Urinary bladder (tissue), 3 donors: ENCODE measurements at regions not wholly inside any gene's neighbourhood (a gene's known extent, or its start where the extent isn't known, plus 50 kb on each side); places are given as distances from the start of the nearest gene placed in this dataset.
"Not testable (repeated sequence)": the region's sequence is repeated elsewhere in the genome, so short reads cannot be mapped to it uniquely, and the experiment has no call there.

ENCODE experiments used
- DNase-seq: peaks from one replicate; pipeline ENCODE4 v3.0.0-alpha.2; 2015; ENCODE audit errors: extremely low spot score
- H3K27ac ChIP-seq: one replicate; pipeline ENCODE4 v1.5.1; 2013; ENCODE audit warnings: low read depth, mild to moderate bottlenecking, moderate library complexity
- H3K36me3 ChIP-seq: one replicate; pipeline ENCODE4 v1.6.1; 2013; ENCODE audit warnings: mild to moderate bottlenecking, moderate library complexity; ENCODE audit not compliant: insufficient read depth
- H3K4me1 ChIP-seq: one replicate; pipeline ENCODE4 v1.6.1; 2013; ENCODE audit warnings: mild to moderate bottlenecking, moderate library complexity; ENCODE audit not compliant: insufficient read depth
- H3K4me3 ChIP-seq: one replicate; pipeline ENCODE4 v1.5.1; 2013; ENCODE audit warnings: low read depth, low read length
- WGBS: extraction: QIAGEN DNeasy Blood & Tissue Kit; methylation state at CpG from one replicate; pipeline ENCODE4 v1.1.7; 2013; 5-methylcytosine and 5-hydroxymethylcytosine counted together
- donor health status: healthy with polysubstance abuse.
- donor health status: healthy.

DNA sequence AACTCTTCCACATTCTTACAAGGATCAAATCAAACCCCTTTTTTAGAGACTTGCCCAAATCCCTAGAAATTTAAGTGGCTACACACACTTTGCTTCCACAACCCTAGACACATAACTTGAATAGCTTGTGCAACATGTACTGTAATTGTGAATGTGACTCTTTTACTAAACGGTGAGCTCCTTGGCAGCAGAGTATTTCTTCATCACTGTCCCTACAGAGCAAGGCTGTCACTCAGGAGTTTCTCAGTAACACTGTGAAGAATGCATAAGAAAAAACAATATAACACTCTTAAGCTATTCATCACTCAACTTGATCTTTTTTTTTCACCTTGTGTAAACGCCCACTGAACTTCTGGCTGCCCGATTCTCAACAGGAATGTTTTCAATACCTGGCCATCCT is 53.8 kb upstream of the ADAMTS18 start:
- Histone ChIP-seq H3K4me1 (no peaks in the 10 kb centered on the region), H3K4me3 (no peak overlapping the region), H3K36me3 (no peaks in the 10 kb centered on the region), H3K27ac (no peak overlapping the region)
- no peak for DNase-seq
- 44% methylated on average over 3 of the region's 3 CpGs for WGBS

DNA sequence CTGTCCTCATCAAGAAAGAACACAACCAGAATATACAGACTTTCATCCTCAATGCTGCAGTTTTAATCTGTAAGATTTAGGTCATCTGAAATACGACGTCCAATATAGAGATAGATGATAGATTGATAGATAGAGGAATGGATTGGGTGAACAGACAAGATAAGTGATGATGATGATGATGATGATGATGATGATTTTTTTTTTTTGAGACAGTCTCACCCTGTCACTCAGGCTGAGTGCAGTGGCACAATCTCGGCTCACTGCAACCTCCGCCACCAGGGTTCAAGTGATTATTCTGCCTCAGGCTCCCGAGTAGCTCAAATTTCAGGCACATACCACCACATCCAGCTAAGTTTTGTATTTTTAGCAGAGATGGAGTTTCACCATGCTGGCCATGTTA is 56.3 kb upstream of the ADAMTS18 start:
- Histone ChIP-seq H3K27ac (no peak overlapping the region), H3K36me3 (no peaks in the 10 kb centered on the region), H3K4me1 (no peaks in the 10 kb centered on the region), H3K4me3 (no peak overlapping the region)
- DNase-seq: no peak
- WGBS: 87% methylated on average over 5 of the region's 5 CpGs

DNA sequence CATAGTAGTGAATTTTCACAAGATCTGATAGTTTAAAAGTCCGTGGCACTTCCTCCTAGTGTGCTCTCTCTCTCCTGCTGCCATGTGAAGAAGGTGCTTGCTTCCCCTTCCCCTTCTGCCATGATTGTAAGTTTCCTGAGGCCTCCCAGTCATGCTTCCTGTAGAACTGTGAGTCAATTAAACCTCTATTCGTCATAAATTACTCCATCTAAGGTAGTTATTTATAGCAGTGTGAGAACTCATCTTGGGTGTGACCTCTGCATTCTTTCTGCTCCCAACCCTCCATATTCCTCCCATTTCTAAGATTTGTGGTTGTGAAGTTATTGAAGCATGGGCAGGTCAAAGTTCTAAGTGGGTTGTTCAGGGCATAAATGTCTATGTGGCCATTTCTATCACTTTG is 62.1 kb upstream of the ADAMTS18 start:
- Histone ChIP-seq H3K4me1 (no peaks in the 10 kb centered on the region), H3K4me3 (no peak overlapping the region), H3K36me3 (no peaks in the 10 kb centered on the region), H3K27ac (no peak overlapping the region)
- no peak for DNase-seq
- 74% methylated on average over 2 of the region's 2 CpGs for WGBS

DNA sequence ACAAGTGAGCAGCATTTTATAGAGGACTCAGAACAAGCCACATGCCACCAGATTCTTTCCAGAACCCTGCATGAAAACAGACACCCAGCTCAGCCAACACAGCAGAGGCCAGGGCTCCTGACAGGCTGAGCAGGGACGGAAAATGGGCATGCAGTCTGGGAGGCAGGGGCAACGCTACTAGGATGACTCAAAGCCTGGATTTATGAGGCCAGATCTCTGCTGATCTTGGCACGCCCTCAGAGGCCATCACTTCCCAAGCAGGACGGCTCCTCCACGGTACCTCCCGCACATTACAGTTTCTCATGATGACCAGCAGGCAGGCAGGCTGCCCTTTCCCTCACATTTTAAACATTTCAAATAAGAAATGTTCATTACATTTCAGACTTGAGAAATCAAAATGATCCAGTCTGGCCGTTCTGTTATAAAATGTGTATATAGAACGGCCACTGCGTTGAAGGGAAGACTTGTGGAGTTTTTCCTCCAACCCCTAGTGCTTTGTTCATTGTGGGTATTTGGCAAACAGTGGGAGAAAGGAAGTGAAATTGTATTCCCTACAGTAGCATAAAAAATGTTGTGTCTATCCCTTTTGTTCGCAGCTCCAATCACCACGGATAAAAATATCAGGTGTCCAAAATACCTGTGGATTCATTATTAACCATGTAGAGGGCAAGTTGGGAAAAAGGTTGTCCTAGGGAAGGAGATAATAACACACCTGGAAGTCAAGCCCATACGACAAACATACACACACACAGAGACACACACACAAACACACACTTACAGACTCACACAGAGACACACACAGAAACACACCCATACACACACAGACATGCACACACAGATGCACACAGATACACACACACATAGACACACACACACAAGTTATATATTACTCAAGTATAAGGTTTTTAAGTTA is 64.8 kb upstream of the ADAMTS18 start:
- H3K36me3 ChIP-seq: no peaks in the 10 kb centered on the region
- WGBS: 26% methylated on average over 12 of the region's 12 CpGs
- DNase-seq: no peak
- H3K27ac ChIP-seq: no peak overlapping the region
- H3K4me3 ChIP-seq: no peak overlapping the region
- no peaks in the 10 kb centered on the region for H3K4me1 ChIP-seq

DNA sequence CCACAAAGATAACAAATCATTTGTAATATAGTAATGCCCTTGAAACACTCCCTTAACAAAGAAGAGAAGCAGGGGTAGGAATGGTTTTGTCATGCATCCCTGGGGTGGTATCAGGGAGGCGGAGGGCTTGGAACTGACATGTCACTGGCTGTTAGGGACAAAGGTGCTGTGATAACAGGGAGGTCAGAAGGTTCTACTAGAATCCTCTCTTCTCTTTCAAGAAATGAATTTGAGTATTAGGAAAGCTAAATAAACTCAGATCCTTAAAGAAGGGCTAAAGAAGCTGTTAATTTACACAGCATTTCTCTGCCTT is 65.4 kb upstream of the ADAMTS18 start:
- Histone ChIP-seq H3K4me1 (no peaks in the 10 kb centered on the region), H3K4me3 (no peak overlapping the region), H3K36me3 (no peaks in the 10 kb centered on the region), H3K27ac (no peak overlapping the region)
- WGBS: 98% methylated on average over 1 of the region's 1 CpG
- no peak for DNase-seq

DNA sequence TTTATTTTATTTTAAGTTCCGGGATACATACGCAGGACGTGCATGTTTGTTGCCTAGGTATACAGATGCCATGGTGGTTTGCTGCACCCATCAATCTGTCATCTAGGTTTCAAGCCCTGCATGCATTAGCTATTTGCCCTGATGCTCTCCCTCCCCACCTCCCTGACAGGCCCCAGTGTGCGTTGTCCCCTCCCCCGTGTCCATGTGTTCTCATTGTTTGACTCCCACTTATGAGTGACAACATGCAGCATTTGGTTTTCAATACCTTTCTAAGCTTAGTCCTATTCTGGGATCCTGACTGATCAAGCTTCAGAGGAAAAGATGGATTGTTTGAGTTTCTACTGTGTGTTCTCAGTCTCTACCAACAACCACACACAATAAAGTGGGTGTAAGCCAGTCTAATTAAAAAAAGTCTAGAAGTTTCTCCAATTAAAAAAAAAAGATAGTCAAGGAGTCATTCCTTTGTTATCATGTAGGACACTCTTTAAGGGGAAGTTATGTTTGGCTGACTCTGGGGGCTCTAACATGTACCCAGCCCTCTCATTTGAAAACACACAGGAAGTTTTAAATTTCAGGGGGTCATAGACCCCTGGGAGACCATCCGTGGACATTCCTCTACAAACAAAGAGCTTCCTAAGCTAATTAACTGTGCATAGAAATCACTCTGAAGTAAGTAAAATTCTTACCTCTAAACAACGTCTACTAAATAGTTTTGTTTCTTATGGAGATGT is 66.3 kb upstream of the ADAMTS18 start:
- no peaks in the 10 kb centered on the region for H3K4me1 ChIP-seq
- 56% methylated on average over 7 of the region's 7 CpGs for WGBS
- H3K36me3 ChIP-seq: no peaks in the 10 kb centered on the region
- no peak overlapping the region for H3K27ac ChIP-seq
- H3K4me3 ChIP-seq: no peak overlapping the region
- no peak for DNase-seq

DNA sequence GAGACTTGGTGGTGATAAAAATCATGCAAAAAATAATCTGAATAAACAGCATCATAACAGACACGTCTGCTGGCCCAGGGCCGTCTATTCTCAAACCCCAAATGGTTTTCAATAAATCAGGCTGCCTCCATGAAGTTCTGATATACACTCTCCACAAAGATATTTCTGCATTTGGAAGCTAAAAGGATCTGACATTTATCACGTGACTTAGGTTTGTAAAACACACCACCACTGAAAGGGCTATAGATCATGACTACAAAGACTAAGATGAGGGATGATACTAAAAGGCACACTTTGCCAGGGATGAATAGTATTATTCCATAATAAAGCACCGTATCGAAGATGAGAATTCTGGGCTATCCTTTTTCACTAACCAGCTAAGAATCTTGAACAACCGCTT is 67.6 kb upstream of the ADAMTS18 start:
- Histone ChIP-seq H3K27ac (no peak overlapping the region), H3K36me3 (no peaks in the 10 kb centered on the region), H3K4me1 (no peaks in the 10 kb centered on the region), H3K4me3 (no peak overlapping the region)
- WGBS: 75% methylated on average over 6 of the region's 6 CpGs
- DNase-seq: no peak

DNA sequence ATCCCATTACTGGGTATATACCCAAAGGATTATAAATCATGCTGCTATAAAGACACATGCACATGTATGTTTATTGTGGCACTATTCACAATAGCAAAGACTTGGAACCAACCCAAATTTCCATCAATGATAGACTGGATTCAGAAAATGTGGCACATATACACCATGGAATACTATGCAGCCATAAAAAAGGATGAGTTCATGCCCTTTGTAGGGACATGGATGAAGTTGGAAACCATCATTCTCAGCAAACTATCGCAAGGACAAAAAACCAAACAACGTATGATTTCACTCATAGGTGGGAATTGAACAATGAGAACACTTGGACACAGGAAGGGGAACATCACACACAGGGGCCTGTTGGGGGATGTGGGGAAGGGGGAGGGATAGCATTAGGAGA is 71.7 kb upstream of the ADAMTS18 start:
- H3K4me3 ChIP-seq, H3K4me1 ChIP-seq, DNase-seq, H3K27ac ChIP-seq, H3K36me3 ChIP-seq: not testable (repeated sequence)
- 94% methylated on average over 2 of the region's 2 CpGs for WGBS

DNA sequence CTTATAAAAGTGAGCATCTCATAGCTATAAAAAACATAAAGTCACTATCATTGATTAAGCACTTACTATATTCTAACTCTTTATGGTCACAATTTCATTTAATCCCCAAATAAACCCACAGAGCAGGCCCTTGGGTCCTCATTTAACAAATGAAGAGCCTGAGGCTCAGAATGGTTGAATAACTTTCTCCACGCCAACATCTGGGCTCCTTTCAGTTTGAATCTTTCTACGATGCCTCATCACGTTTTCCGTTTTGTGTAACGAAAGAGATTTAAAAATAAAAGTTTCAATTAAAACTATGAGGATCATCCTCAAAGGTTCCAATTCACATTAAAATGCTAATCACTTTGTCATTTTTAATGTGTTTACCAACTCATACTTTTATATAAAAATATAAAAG is 74.2 kb upstream of the ADAMTS18 start:
- Histone ChIP-seq H3K4me1 (no peaks in the 10 kb centered on the region), H3K36me3 (no peaks in the 10 kb centered on the region), H3K27ac (no peak overlapping the region), H3K4me3 (no peak overlapping the region)
- WGBS: 86% methylated on average over 5 of the region's 5 CpGs
- DNase-seq: no peak

DNA sequence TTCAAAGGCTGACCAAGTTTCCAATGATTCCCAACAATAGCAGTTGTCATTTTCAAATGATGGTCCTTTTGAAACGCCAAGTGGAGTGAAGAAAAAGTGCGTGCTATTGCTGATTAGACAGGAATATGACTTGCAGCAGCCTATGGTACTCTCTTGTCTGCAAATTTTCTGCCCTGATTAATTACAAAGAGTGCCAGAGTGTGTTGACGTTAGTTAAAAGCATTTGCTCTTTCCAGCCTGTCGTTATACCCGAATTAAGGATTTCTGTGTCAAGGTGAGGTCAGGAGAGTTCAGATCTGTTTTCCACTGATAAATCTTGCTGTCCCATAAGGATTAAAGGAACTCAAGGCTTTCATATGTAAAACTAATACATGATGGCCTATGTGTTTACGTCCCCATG is 75.0 kb upstream of the ADAMTS18 start:
- WGBS: 39% methylated on average over 6 of the region's 6 CpGs
- Histone ChIP-seq H3K4me1 (no peaks in the 10 kb centered on the region), H3K36me3 (no peaks in the 10 kb centered on the region), H3K27ac (no peak overlapping the region), H3K4me3 (no peak overlapping the region)
- DNase-seq: no peak

DNA sequence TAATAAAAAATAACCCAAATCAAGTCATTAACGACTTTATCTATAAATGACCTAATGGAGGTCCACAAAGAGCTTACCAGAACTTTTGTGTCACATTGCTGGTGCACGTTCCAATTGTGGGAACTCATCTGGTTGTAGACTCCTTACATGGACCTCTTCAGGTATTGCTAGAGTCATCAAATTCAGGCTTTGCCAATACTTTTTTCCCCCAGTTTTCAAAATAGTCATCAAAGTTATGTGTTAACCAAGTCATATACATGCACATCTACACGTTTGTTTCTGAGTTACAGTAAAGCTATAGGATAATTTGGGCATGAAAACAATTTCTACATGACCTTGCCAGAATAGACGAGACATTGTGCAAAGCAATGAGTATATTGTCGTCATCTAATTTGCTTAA is 76.2 kb upstream of the ADAMTS18 start:
- no peaks in the 10 kb centered on the region for H3K4me1 ChIP-seq
- DNase-seq: no peak
- H3K4me3 ChIP-seq: no peak overlapping the region
- 83% methylated on average over 5 of the region's 5 CpGs for WGBS
- no peak overlapping the region for H3K27ac ChIP-seq
- H3K36me3 ChIP-seq: no peaks in the 10 kb centered on the region

DNA sequence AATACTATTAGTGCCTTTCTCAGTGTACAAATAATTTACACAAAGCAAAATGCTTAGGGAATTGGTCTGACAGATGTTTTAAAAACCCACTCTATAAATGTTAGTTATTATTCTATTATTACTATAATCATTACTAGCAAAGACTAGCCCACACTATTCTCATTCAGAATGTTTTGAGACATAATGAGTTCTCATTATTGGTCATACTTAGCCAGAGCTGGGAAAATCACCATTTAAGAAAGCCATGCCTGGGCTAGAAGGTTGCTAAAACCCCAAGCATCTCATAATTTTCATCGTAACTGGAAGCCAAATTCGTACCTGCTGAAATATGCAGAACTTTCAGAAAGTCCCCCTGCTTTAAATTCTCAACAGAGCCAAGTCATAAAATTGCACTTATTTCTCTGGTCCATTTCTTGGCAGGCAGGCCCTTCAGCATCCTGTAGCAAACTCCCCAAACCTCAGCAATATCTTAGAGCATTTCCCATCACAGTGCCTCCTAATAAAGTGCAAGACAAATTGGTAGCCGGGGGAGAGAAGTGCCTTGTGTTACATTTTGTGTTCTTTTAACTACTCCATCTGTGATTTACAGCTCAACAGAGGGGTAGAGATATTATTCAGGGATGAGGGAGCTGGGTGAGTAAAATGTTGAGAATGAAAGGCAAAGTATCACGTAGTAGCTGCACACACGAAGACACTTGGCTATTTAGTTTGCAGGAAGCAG is 79.8 kb upstream of the ADAMTS18 start:
- H3K4me1 ChIP-seq: no peaks in the 10 kb centered on the region
- H3K36me3 ChIP-seq: no peaks in the 10 kb centered on the region
- WGBS: 56% methylated on average over 5 of the region's 5 CpGs
- H3K27ac ChIP-seq: no peak overlapping the region
- DNase-seq: peak; percentile 49
- no peak overlapping the region for H3K4me3 ChIP-seq

DNA sequence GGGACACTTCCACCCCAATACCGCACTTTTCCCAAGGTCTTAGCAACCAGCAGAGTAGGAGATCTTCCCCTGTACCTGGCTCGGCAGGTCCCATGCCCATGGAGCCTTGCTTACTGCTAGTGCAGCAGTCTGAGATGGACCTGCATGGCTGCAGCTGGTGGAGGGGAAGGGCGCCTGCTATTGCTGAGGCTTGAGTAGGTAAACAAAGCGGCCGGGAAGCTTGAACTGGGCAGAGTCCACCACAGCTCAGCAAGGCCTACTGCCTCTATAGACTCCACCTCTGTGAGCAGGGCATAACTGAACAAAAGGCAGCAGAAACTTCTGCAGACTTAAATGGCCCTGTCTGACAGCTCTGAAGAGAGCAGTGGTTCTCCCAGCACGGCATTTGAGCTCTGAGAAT is 90.4 kb upstream of the ADAMTS18 start:
- H3K36me3 ChIP-seq, H3K4me1 ChIP-seq, H3K27ac ChIP-seq, H3K4me3 ChIP-seq, DNase-seq: not testable (repeated sequence)
- WGBS: 90% methylated on average over 6 of the region's 6 CpGs

DNA sequence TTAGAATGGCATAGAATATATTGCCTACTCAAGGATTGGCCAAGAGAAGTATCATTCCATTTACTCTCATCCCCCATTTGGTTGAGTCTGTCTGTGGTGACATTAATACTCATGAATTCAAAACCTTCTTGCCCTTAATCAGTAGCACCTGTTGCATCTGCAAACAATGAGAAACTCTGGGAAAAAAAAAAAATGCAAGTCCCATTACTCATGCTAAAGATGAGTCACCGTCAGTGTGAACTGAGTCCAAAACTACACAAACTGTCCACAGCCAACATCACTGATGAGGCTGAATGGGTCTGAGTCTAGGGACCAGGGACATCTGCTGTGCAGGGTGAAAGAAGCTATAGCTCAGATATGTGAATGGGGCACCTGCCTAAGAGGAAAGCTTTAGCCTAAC is 96.9 kb upstream of the ADAMTS18 start:
- no peak overlapping the region for H3K27ac ChIP-seq
- 61% methylated on average over 1 of the region's 1 CpG for WGBS
- no peaks in the 10 kb centered on the region for H3K4me1 ChIP-seq
- no peak overlapping the region for H3K4me3 ChIP-seq
- DNase-seq: no peak
- H3K36me3 ChIP-seq: no peaks in the 10 kb centered on the region
